GM13976 (cell line): ENCODE measurements at regions not wholly inside any gene's neighbourhood (a gene's known extent, or its start where the extent isn't known, plus 50 kb on each side); places are given as distances from the start of the nearest gene placed in this dataset.

Source experiments
- DNase-seq: peaks from one replicate; pipeline ENCODE4 v3.0.0; 2012; ENCODE audit warnings: low spot score
- in situ Hi-C: fragments of 300-500 bp; cut with MboI; formaldehyde crosslinking; loops from one replicate; pipeline ENCODE4 v1.12.0; 2022; ENCODE audit warnings: low sequenced_read_pairs, mixed read lengths, inconsistent platforms; ENCODE audit not compliant: unreplicated experiment
- TF ChIP-seq, protein P1 (sequence below): IDR thresholded peaks from 2 replicates; pipeline ENCODE4 v1.5.1; 2012; ENCODE audit warnings: borderline replicate concordance, mild to moderate bottlenecking; ENCODE audit not compliant: insufficient read depth; ENCODE audit errors: extremely low read depth, missing control alignments, control extremely low read depth

GRCh38 chr5:67623078-67623477, 426.5 kb upstream of the CD180 start:
- in situ Hi-C loops: no loop called here
- TF ChIP-seq, protein P1, sequence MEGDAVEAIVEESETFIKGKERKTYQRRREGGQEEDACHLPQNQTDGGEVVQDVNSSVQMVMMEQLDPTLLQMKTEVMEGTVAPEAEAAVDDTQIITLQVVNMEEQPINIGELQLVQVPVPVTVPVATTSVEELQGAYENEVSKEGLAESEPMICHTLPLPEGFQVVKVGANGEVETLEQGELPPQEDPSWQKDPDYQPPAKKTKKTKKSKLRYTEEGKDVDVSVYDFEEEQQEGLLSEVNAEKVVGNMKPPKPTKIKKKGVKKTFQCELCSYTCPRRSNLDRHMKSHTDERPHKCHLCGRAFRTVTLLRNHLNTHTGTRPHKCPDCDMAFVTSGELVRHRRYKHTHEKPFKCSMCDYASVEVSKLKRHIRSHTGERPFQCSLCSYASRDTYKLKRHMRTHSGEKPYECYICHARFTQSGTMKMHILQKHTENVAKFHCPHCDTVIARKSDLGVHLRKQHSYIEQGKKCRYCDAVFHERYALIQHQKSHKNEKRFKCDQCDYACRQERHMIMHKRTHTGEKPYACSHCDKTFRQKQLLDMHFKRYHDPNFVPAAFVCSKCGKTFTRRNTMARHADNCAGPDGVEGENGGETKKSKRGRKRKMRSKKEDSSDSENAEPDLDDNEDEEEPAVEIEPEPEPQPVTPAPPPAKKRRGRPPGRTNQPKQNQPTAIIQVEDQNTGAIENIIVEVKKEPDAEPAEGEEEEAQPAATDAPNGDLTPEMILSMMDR: no peak
- DNase-seq: no peak

GRCh38 chr5:67620424-67621397, 424.1 kb upstream of the CD180 start:
- no peak for DNase-seq
- in situ Hi-C loops: no loop called here
- TF ChIP-seq, protein P1: no peak

- DNase-seq: no peak
- TF ChIP-seq, protein P1: no peak
- in situ Hi-C loops: no loop called here
Observed at GRCh38 chr5:67619636-67620035, 423.0 kb upstream of the CD180 start.

DNA sequence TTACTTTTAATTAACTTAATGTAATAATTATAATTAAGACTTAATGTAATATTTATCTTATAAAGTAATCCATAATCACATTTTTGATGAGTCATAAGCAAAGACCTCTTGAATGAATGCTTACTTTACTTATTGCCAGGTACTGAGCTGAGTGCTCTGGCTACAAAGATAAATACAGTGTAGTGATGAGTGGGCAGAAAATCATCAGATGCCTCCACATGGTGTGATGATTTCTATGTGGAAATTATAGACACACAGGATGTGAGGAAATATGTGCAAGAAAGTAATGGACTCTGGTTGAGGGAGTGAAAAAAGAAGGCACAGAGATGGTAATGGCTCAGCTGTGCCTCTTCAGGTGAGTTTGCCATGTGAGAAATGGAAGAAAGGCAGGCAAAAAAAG, 422.6 kb upstream of the CD180 start:
- TF ChIP-seq, protein P1: no peak
- in situ Hi-C loops: no loop called here

DNA sequence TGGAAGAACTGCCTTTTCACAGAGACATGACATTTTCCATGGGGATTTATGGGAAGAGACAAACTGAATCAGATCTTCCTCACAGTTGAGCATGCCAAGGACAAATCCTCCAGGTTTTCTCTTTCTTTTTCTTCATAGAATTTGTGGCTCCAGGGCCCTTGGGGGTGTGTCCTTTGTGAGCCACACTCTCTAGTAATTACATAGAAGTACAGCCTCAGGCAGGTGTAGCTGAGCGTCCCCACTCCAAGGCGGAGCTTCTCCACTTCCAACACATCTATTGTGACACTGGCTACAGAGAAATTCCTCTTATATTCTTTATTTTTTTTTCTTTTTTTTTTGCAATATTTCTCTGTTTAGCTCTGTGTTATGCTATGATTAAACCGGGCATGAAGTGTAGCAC, 420.5 kb upstream of the CD180 start:
- in situ Hi-C loops: no loop called here
- DNase-seq: no peak
- TF ChIP-seq, protein P1: no peak

More for the DNA sequence above, 422.6 kb upstream of the CD180 start:
- DNase-seq: no peak

GRCh38 chr5:67612961-67613360, 416.4 kb upstream of the CD180 start:
- in situ Hi-C loops: no loop called here
- TF ChIP-seq, protein P1: no peak
- no peak for DNase-seq
